HepG2 (cell line): ENCODE measurements at regions not wholly inside any gene's neighbourhood (a gene's known extent, or its start where the extent isn't known, plus 50 kb on each side); places are given as distances from the start of the nearest gene placed in this dataset.

Source experiments
- CREB1 ChIP-seq, 2 experiments: fragments of 450-650 bp in 1 of 2; IDR thresholded peaks; 2 replicates each; pipeline ENCODE4 v1.6.1; 2016 to 2017; ENCODE audit warnings: control low read depth in 1 of 2, mild to moderate bottlenecking in 1 of 2, missing compliant biosample characterization in 1 of 2, missing genetic modification characterization in 1 of 2
- EP300 ChIP-seq, 3 experiments: sonication (generic) in 1 of 3; formaldehyde crosslinking in 1 of 3; IDR thresholded peaks; 2 replicates each; pipeline versions ENCODE4 v1.5.1 to v1.6.1; 2011 to 2020; ENCODE audit warnings: low read depth in 2 of 3, low read length in 2 of 3, borderline replicate concordance in 1 of 3, improper control_type of control experiment in 1 of 3, mild to moderate bottlenecking in 1 of 3, missing genetic modification reagents in 1 of 3, moderate library complexity in 1 of 3
- FOXP4 ChIP-seq: sonication (generic); formaldehyde crosslinking; IDR thresholded peaks from 2 replicates; pipeline ENCODE4 v1.4.0; 2020; ENCODE audit warnings: missing genetic modification reagents
- GLI4 ChIP-seq: sonication (generic); formaldehyde crosslinking; IDR thresholded peaks from 2 replicates; pipeline ENCODE4 v1.5.1; 2020; ENCODE audit warnings: missing genetic modification reagents, mild to moderate bottlenecking, moderate library complexity, borderline replicate concordance
- HNRNPUL1 ChIP-seq: fragments of 200-400 bp; formaldehyde crosslinking; IDR thresholded peaks from 2 replicates; pipeline ENCODE4 v1.6.1; 2017; ENCODE audit warnings: low read depth, mild to moderate bottlenecking, low read length, moderate library complexity
- HOXA3 ChIP-seq: sonication (generic); formaldehyde crosslinking; IDR thresholded peaks from 2 replicates; pipeline ENCODE4 v1.5.0; 2020; ENCODE audit warnings: missing genetic modification reagents
- ISL2 ChIP-seq: sonication (generic); formaldehyde crosslinking; IDR thresholded peaks from 2 replicates; pipeline ENCODE4 v1.5.0; 2020; ENCODE audit warnings: missing genetic modification reagents
- MEIS1 ChIP-seq: sonication (generic); formaldehyde crosslinking; IDR thresholded peaks from 2 replicates; pipeline ENCODE4 v1.9.0; 2021; ENCODE audit warnings: mild to moderate bottlenecking, missing genetic modification reagents, moderate library complexity, borderline replicate concordance
- NR2F2 ChIP-seq: IDR thresholded peaks from 2 replicates; pipeline ENCODE4 v1.6.1; 2012; ENCODE audit warnings: low read depth, inconsistent platforms, borderline replicate concordance
- RARA ChIP-seq: IDR thresholded peaks from 2 replicates; pipeline ENCODE4 v1.6.1; 2016; ENCODE audit warnings: missing genetic modification reagents, missing compliant biosample characterization
- SALL1 ChIP-seq: sonication (generic); formaldehyde crosslinking; IDR thresholded peaks from 2 replicates; pipeline ENCODE4 v1.8.0; 2022; ENCODE audit warnings: mild to moderate bottlenecking, missing genetic modification reagents
- ZNF775 ChIP-seq: sonication (generic); formaldehyde crosslinking; IDR thresholded peaks from 2 replicates; pipeline ENCODE4 v1.4.0; 2020; ENCODE audit warnings: missing genetic modification reagents, mild to moderate bottlenecking, moderate library complexity, borderline replicate concordance
- TF ChIP-seq, protein P1 (sequence below): sonication (generic); formaldehyde crosslinking; conservative IDR thresholded peaks from 2 replicates; pipeline ENCODE4 v1.4.0; 2020; ENCODE audit warnings: missing genetic modification reagents
- TF ChIP-seq, protein P2 (sequence below): IDR thresholded peaks from 2 replicates; pipeline ENCODE4 v1.6.1; 2012; ENCODE audit warnings: low read depth, low read length, improper control_type of control experiment
- TF ChIP-seq, protein P3 (sequence below), 2 experiments: sonication (generic) in 1 of 2; formaldehyde crosslinking in 1 of 2; IDR thresholded peaks; 2 replicates each; pipeline versions ENCODE4 v1.4.0 to v1.6.1; 2016 to 2020; ENCODE audit warnings: borderline replicate concordance in 1 of 2, low read depth in 1 of 2, mild to moderate bottlenecking in 1 of 2, missing genetic modification reagents in 1 of 2

GRCh38 chr5:92641031-92641962, 939.7 kb downstream of the NR2F1-AS1 start (continued):
- peak; percentile 74 for TF ChIP-seq CREB1 (IDR thresholded peaks at IDR 0.05)
- TF ChIP-seq CREB1 (CRISPR knock-in tag; IDR thresholded peaks at IDR 0.05), result no peak; the same call in 1 of the 2 replicates
- TF ChIP-seq MEIS1 (CRISPR knock-in tag), result no peak
- TF ChIP-seq FOXP4 (CRISPR knock-in tag), result peak; percentile 23; the same call in 1 of the 2 replicates
- peak; percentile 16; the same call in 1 of the 2 replicates for TF ChIP-seq SALL1 (CRISPR knock-in tag)
- TF ChIP-seq, protein P1, sequence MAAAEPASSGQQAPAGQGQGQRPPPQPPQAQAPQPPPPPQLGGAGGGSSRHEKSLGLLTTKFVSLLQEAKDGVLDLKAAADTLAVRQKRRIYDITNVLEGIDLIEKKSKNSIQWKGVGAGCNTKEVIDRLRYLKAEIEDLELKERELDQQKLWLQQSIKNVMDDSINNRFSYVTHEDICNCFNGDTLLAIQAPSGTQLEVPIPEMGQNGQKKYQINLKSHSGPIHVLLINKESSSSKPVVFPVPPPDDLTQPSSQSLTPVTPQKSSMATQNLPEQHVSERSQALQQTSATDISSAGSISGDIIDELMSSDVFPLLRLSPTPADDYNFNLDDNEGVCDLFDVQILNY (CRISPR knock-in tag), result no peak
- TF ChIP-seq, protein P2, sequence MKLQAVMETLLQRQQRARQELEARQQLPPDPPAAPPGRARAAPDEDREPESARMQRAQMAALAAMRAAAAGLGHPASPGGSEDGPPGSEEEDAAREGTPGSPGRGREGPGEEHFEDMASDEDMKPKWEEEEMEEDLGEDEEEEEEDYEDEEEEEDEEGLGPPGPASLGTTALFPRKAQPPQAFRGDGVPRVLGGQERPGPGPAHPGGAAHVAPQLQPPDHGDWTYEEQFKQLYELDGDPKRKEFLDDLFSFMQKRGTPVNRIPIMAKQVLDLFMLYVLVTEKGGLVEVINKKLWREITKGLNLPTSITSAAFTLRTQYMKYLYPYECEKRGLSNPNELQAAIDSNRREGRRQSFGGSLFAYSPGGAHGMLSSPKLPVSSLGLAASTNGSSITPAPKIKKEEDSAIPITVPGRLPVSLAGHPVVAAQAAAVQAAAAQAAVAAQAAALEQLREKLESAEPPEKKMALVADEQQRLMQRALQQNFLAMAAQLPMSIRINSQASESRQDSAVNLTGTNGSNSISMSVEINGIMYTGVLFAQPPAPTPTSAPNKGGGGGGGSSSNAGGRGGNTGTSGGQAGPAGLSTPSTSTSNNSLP, result 0 out of 2 replicates have a peak, but pooled peaks have one; percentile 15
- TF ChIP-seq, protein P3, sequence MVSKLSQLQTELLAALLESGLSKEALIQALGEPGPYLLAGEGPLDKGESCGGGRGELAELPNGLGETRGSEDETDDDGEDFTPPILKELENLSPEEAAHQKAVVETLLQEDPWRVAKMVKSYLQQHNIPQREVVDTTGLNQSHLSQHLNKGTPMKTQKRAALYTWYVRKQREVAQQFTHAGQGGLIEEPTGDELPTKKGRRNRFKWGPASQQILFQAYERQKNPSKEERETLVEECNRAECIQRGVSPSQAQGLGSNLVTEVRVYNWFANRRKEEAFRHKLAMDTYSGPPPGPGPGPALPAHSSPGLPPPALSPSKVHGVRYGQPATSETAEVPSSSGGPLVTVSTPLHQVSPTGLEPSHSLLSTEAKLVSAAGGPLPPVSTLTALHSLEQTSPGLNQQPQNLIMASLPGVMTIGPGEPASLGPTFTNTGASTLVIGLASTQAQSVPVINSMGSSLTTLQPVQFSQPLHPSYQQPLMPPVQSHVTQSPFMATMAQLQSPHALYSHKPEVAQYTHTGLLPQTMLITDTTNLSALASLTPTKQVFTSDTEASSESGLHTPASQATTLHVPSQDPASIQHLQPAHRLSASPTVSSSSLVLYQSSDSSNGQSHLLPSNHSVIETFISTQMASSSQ (IDR thresholded peaks at IDR 0.05; ENCODE audit: low read depth), result no peak
- TF ChIP-seq, protein P3 (CRISPR knock-in tag; IDR thresholded peaks at IDR 0.05; ENCODE audit: borderline replicate concordance), result peak; percentile 19; the same call in 1 of the 2 replicates
- TF ChIP-seq ISL2, result no peak
- TF ChIP-seq GLI4 (CRISPR knock-in tag), result no peak
- TF ChIP-seq EP300 (IDR thresholded peaks at IDR 0.05; ENCODE audit: low read depth in 2 of 2, low read length in 2 of 2), result 0 out of 4 replicates have a peak, but pooled peaks of 1 of the 2 experiments have one; percentile 42
- no peak for TF ChIP-seq EP300 (CRISPR knock-in tag; IDR thresholded peaks at IDR 0.05; ENCODE audit: borderline replicate concordance)
- TF ChIP-seq RARA, result peak; percentile 23; the same call in 1 of the 2 replicates
- TF ChIP-seq HOXA3 (CRISPR knock-in tag), result no peak
- no peak for TF ChIP-seq HNRNPUL1
- TF ChIP-seq NR2F2, result peak; percentile 72
- TF ChIP-seq ZNF775, result no peak
